GM23338 (cell line): ENCODE measurements at regions not wholly inside any gene's neighbourhood (a gene's known extent, or its start where the extent isn't known, plus 50 kb on each side); places are given as distances from the start of the nearest gene placed in this dataset.
"Not testable (repeated sequence)": the region's sequence is repeated elsewhere in the genome, so short reads cannot be mapped to it uniquely, and the experiment has no call there.

ENCODE experiments used
- CREB1 ChIP-seq: fragments of 250-450 bp; sonication (Bioruptor Pico); IDR thresholded peaks from 2 replicates; pipeline ENCODE4 v1.5.0; 2020; ENCODE audit warnings: low read depth, mild to moderate bottlenecking, moderate library complexity
- CTCF ChIP-seq, 2 experiments: fragments of 200-600 bp in 1 of 2; sonication (generic) in 1 of 2; conservative IDR thresholded peaks; 2 replicates each; pipeline versions ENCODE4 v1.5.1 to v1.6.1; 2016 to 2017; ENCODE audit warnings: antibody characterized with exemption in 2 of 2, low read depth in 2 of 2, mild to moderate bottlenecking in 2 of 2, moderate library complexity in 1 of 2
- EZH2 ChIP-seq: fragments of 200-600 bp; sonication (generic); IDR thresholded peaks from one replicate; pipeline ENCODE4 v1.8.0; 2017; ENCODE audit warnings: antibody characterized with exemption, mild to moderate bottlenecking, low read depth; ENCODE audit not compliant: unreplicated experiment
- EZH2phosphoT487 ChIP-seq: fragments of 200-600 bp; sonication (generic); IDR thresholded peaks from one replicate; pipeline ENCODE4 v1.8.1; 2018; ENCODE audit warnings: antibody characterized with exemption; ENCODE audit not compliant: unreplicated experiment
- JUNB ChIP-seq: IDR thresholded peaks from one replicate; pipeline ENCODE4 v1.6.1; 2016; ENCODE audit warnings: antibody characterized with exemption; ENCODE audit not compliant: unreplicated experiment
- NANOG ChIP-seq: IDR thresholded peaks from 2 replicates; pipeline ENCODE4 v1.6.1; 2016; ENCODE audit warnings: antibody characterized with exemption, borderline replicate concordance
- POLR2AphosphoS5 ChIP-seq: IDR thresholded peaks from 2 replicates; pipeline ENCODE4 v1.6.1; 2016; ENCODE audit warnings: antibody characterized with exemption, low read depth
- REST ChIP-seq: IDR thresholded peaks from one replicate; pipeline ENCODE4 v1.6.1; 2018; ENCODE audit warnings: antibody characterized with exemption; ENCODE audit not compliant: unreplicated experiment
- ZNF114 ChIP-seq: fragments of 250-450 bp; sonication (Bioruptor Pico); IDR thresholded peaks from 2 replicates; pipeline ENCODE4 v1.5.0; 2020; ENCODE audit warnings: mild to moderate bottlenecking, moderate library complexity
- ZNF331 ChIP-seq: fragments of 250-450 bp; sonication (Bioruptor Pico); IDR thresholded peaks from 2 replicates; pipeline ENCODE4 v1.5.0; 2020; ENCODE audit warnings: low read depth, mild to moderate bottlenecking, moderate library complexity
- ZNF462 ChIP-seq: fragments of 250-450 bp; sonication (Bioruptor Pico); IDR thresholded peaks from 2 replicates; pipeline ENCODE4 v1.5.0; 2020; ENCODE audit warnings: mild to moderate bottlenecking, moderate library complexity
- TF ChIP-seq, protein P1 (sequence below): IDR thresholded peaks from 2 replicates; pipeline ENCODE4 v1.6.1; 2016; ENCODE audit warnings: antibody characterized with exemption

- TF ChIP-seq EZH2; ZNF462 (CRISPR knock-in tag); CTCF (conservative IDR thresholded peaks at IDR 0.05; ENCODE audit: low read depth in 2 of 2); POLR2AphosphoS5; JUNB; EZH2phosphoT487; CREB1 (CRISPR knock-in tag); ZNF114 (CRISPR knock-in tag); REST; ZNF331 (CRISPR knock-in tag); NANOG: not testable (repeated sequence)
- TF ChIP-seq, protein P1, sequence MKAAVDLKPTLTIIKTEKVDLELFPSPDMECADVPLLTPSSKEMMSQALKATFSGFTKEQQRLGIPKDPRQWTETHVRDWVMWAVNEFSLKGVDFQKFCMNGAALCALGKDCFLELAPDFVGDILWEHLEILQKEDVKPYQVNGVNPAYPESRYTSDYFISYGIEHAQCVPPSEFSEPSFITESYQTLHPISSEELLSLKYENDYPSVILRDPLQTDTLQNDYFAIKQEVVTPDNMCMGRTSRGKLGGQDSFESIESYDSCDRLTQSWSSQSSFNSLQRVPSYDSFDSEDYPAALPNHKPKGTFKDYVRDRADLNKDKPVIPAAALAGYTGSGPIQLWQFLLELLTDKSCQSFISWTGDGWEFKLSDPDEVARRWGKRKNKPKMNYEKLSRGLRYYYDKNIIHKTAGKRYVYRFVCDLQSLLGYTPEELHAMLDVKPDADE = not testable (repeated sequence)
These were observed 108.6 kb downstream of the TRIM69 start for GRCh38 chr15:44844936-44845335.
